ENCODE measurements at regions not wholly inside any gene's neighbourhood (a gene's known extent, or its start where the extent isn't known, plus 50 kb on each side); places are given as distances from the start of the nearest gene placed in this dataset.
"Not testable (repeated sequence)": the region's sequence is repeated elsewhere in the genome, so short reads cannot be mapped to it uniquely, and the experiment has no call there.

DNA sequence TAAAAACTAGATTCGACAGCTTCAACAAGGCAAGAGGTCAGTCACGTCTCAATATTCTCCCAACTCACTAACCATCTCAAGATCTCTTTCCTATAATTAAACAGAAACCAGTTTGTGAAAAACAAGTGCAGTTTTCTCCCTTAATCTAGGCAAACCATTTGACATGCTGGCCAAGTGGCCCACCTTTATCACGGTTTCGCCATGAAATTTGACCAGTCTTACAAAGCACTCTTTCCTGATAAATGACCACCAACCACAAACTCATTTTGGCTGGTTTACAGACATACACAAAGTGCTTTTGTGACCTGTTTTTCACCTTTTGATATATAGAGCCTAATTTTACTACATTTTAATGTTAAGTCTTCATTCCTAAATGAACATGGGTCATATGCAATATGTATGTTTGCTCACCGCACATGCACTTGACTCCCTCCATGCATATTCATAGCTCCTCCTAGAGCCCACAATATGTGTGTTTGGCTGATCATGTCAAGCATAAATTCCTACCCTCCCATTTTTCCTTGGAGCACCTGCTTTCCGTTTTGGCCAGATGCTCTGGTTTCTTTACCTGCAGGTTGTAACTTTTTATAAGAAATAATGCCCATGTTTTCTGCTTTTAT lies 385.1 kb downstream of the RAD51AP2 start:
- DNase-seq (ENCODE audit: low spot score) = no peak

DNA sequence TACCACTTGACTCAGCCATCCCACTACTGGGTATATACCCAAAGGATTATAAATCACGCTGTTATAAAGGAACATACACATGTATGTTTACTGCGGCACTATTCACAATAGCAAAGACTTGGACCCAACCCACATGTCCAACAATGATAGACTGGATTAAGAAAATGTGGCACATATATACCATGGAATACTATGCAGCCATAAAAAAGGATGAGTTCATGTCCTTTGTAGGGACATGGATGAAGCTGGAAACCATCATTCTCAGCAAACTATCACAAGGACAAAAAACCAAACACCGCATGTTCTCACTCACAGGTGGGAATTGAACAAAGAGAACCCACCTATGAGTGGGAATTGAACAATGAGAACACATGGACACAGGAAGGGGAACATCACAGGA lies 387.6 kb downstream of the RAD51AP2 start:
- DNase-seq (ENCODE audit: low spot score) = not testable (repeated sequence)

DNA sequence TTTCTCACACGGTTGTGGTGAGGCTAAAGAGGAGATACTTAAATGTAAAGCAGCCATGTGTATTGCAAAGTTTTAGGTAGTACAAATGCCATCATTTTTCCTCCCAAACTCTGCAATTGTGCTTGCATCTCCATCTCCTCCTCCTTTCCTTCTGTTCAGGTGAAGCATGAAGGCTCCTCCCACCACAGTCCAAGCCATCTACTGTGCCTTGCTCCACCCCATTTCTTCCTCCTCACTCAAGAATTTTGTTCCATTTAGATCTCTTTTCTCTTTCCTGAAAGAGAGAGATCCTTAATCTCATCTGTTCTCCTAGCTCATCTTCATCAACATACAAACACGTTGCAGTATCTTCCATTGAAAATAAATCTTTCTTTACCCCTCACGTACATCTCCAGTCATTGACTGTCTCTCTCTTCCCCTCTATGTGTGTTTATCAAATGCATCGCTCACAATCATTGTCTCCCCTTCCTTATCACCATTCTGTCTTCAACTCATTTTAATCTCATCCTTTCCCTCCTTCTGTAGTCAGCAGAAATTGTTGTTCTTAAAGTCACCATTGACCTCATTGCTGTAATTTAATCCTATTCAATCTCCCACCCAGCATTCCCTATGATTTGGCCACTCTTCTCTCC lies 392.1 kb downstream of the RAD51AP2 start:
- no peak for DNase-seq (ENCODE audit: low spot score)

DNA sequence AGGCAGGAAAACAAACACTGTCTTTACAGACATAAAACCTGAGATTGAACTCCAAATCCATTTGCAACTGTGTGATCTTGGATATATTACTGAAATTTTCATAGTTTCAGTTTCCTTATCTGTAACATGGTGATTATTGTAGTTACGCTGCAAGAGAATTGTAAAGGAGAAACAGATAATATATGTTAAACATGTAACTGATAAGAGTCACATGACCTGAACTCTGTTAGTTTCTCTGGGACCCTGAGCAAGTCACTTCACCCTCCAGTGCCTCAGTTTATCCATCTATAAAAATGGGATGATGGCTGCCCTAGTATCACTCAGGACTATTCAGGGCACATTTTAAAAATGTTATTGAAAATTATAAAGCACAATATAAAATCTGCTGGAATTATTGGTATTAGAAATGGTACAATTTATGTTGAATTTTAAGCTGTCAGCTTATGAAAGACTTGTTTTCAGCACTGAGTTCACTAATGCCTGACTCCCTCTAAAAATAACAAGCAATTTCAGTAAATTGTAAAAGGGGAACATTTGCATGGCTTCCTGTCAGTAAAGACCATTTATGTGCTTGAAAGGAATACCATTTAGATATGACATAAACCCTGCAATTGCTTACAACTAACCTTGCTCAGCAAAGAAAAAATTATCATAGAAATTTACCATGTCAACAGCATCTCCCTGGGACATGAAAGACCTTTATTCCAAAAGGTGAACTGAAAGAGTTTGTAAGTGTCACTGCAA lies 393.5 kb downstream of the RAD51AP2 start:
- DNase-seq (ENCODE audit: low spot score) = no peak

DNA sequence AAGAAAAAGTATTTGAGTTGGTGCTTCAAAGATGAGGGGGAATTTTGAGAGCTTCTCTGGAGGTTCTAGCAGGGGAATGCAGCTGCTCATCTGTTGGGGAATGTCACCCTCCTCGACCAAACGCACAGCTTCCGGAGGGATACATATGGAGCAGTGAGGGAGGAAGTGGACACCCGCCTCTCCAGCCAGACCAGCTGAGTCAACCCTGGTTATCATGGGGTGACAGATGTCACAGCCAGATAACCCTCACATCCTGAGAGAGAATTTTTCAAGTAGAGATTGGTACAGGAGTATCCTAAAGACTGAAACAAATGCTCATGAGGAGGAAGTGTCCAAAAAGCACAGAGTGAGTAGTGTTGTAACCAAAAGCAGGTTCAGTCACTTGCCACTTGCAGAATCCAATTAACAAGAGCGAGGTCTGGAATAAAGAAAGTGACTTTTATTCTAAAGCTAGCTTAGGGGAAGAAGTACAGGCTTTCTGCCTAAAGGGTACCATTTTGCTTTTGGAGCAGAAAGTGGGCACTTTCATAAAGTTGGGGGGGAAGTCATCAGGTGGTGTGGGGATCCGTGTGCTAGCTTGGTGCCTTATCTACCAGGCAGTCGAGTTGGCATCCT lies 395.2 kb downstream of the RAD51AP2 start:
- DNase-seq (ENCODE audit: low spot score) = no peak

DNA sequence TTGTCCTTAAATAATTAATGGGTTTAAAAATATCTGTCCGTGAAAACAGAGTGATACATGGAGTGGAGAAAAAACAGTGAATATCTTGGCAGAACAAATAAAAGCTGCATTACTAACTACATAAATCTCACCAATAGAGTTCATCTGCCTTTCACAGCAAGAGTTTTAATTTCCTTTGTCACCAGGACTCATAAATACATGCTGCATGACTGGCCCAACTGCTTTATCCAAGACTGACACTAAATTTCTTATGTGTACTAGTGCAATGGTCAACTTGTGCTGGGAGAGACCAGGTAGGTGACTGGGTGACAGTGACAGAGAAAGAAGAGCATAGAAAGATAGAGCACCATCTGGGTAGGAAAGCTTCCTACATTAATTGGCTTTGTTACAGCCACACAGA lies 402.8 kb downstream of the RAD51AP2 start:
- DNase-seq (ENCODE audit: low spot score) = no peak

DNA sequence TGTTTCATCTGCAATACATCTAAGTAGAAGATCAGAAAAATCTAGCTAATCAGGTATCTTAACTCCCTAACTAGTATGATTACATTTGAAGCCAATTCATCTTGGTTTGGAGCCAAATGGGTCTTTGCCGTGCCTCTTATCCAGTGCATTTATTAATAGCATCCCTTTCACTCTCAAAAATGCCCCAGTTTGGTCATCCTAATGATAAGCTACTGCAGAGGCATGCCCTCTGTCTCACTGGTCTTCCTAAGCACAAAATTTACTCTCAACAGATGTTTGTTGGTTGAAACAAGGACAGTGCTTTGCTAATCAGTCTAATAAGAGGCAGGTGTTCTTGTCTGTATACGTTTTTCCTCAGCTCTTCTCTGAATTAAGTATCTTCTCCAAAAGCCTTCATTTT lies 403.2 kb downstream of the RAD51AP2 start:
- DNase-seq (ENCODE audit: low spot score) = no peak

DNA sequence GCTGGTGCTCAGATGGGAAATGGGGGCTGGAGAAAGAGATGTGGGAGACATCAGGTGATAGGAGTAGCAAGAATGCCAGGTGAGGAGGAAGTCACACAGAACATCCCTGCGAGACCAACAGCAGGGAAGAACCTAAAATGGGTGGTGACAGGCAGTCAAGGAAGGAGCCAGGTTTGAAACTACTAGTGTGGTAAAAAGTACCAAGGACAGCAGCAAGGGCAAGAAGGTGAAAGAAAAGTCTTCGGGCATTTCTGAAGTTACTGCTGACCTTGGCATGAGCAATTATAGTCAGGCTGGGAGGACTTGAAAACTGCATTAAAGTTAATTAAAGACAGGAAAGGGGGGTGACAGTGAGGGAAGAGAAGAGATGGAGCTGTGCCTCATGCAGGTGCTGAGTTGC lies 410.4 kb downstream of the RAD51AP2 start:
- DNase-seq (ENCODE audit: low spot score) = no peak

DNA sequence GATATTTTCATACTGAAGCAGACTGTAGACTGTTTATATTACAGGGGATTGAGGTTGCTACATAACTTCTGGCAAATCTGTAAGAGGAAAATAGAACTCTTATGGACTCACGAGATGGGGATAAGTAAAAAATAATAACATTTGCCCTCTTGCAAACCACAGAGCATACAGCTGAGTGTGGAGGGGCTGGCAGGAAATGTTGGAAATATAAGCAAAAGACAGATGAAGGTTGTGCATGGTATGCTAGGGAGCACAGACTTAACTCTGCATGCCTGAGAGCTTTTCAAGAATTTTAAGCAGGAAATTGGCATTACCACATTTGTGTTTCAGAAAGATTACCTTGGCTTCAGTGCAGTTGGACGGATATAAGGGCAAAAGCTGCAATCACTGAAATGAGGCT lies 411.1 kb downstream of the RAD51AP2 start:
- DNase-seq (ENCODE audit: low spot score) = no peak

DNA sequence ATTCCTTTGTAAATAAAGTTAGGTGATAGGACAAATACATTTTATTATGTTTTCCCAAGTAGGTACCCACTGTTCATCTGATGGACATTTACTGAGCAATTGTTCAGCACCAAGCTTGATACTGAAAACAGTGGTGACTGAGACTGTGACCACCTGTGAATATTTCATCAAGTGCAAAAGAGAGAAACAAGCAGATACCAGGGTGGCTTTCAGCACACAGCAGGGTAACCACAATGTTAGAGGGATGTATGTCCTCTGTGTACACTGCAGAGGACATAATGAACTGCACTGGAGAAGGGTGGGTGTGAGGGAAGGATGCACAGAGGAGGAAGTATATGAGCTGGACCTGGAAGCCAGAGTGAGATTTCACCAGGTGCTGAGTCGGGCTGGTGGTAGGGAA lies 411.8 kb downstream of the RAD51AP2 start:
- no peak for DNase-seq (ENCODE audit: low spot score)

DNA sequence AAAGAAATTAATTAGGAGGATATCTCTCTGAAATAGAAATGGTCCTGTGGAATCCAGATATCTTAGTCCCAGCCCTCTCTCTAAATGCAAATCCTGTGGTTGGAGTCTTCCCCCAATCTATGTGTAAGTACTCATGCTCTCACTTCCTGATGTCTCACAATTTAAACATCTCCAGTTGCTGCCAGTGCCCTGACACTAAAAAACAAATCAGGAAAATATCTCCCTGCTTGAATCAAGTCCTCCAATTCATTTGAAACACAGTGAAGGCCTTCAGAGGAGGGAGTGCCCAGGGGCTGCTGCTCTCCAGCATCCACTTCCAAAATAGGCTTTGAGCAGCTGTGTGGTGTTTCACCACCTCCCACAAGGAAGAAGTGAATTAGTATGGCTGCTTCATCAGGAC lies 413.8 kb downstream of the RAD51AP2 start:
- no peak for DNase-seq (ENCODE audit: low spot score)

DNA sequence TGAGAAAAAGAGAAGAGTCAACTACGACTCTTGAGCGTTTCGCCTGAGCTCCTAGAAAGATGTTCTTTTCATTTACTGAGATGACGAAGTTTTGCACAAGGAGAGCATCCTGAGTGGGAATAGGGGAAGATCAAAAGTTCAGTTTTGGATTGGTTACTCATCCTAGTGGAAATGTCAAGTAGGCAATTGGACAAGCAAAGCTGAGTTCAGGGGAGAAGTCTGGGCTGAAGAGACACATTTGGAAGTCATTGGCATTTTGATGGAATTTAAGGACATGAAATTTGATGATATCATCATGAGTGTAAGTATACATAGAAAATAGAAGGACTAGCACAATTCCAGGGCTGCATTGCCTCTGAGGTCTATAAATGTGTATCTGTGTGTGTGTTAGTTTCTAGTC lies 416.6 kb downstream of the RAD51AP2 start:
- no peak for DNase-seq (ENCODE audit: low spot score)

DNA sequence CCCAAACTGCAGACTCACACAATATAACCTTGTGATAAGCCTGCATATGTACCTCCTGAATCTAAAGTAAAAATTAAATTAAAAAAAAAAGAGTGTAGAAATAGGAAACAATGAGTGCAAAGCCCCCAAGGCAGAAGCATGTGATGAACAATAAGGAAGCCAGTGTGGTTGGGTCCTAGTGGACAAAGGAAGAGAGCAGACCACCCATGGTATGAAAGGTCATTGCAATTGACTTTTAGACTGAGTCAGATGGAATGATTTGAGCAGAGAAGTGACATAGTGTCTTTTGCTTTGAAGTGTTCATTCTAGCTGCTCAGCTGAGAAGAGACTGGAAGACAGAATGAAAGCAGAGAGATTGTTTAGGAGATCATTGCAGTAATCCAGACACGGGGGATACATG lies 417.1 kb downstream of the RAD51AP2 start:
- DNase-seq (ENCODE audit: low spot score) = no peak

DNA sequence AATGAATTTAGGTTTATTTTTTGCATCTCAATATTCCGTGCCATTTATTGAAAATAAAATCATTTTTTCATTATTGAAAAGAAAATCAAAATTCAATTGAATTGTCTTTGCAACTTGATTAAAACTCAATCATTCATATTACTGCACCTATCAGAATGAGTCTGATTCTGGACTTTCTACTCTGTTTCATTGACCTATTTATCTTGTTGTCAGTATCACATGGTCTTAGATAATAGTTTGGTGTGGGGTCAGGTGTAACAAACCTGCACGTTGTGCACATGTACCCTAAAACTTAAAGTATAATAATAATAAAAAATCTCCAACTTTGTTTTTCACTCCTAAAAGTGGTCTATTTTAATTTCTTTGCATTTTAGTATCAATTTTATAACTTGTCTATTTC lies 422.9 kb downstream of the RAD51AP2 start:
- DNase-seq (ENCODE audit: low spot score) = no peak

DNA sequence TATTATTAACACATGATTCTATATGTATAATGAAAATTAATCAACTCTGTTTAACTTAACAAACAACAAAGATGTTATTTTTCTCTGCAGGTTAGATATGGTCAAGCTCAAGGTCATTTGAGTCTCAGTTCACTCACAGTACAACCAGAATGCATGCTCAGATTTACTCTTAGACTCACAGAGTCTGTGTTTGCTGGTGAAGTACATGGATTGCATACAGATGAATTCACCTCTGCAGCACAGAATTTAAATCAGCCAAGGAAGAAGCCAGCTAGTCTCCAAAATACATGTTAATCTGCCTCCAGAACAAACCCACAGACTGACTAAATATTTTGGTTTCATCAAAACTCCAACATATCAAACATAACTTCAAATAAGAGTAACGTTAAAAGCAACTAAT lies 424.5 kb downstream of the RAD51AP2 start:
- no peak for DNase-seq (ENCODE audit: low spot score)

DNA sequence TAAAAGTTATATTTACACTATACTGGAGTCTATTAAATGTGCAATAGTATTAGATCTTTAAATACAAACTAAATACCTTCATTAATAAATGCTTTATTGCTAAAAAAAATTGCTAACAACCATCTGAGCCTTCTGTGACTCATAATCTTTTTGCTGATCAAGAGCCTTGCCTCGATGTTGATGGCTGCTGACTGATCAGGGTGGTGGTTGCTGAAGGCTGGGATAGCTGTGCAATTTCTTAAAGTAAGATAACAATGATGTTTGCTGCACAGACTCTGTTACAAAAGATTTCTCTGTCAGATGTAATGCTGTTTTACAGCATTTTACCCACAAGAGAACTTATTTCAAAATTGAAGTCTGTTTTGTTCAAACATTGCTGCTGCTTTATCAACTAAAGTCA lies 421.4 kb upstream of the CYRIA start:
- no peak for DNase-seq (ENCODE audit: low spot score)

DNA sequence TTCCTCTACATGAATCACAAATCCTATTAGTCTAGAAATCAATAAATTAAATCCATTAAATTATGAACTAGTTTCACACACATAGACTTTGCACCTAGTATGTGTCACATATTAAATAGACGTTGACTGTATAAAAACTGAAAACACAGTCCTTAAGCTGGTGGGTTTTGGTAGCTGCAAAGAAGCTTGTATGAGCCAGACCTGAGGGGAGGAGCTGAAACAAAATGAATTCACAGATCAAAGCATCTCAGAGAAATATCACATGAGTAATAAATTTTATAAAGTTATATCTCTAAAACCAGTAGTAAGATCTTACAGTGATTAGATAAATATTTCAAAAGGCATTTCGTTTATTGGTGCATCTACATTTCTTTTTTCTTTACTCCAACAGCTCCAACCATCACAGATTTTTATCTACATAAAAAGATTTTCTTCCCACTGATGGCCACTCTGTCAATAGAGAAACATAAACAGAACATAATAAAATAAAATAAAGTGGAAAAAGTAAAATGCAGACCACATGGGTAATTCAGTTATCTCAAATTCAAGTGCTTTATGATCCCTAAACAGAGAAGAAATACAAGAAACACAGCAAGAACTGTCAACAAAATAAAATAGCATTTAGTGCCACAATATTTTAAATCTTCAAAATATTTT lies 420.0 kb upstream of the CYRIA start:
- no peak for DNase-seq (ENCODE audit: low spot score)

DNA sequence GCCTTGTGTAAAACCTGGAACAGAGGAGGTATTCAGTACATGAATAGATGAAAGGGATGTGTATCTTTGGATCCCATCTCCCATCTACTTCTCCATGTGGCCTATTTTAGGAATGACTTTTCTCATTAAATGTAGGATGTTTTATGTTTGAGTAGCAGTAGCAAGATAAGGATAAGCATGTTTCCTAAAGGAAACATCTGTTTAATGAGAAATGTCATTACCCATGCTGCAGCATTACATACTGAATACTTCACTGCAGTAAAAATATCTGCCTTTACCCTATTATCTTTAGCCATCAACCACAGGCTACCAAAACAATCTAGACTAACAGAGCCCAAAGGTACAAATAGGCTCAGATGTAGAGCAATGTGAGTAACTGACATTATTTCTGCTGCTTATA lies 419.2 kb upstream of the CYRIA start:
- DNase-seq (ENCODE audit: low spot score) = no peak

DNA sequence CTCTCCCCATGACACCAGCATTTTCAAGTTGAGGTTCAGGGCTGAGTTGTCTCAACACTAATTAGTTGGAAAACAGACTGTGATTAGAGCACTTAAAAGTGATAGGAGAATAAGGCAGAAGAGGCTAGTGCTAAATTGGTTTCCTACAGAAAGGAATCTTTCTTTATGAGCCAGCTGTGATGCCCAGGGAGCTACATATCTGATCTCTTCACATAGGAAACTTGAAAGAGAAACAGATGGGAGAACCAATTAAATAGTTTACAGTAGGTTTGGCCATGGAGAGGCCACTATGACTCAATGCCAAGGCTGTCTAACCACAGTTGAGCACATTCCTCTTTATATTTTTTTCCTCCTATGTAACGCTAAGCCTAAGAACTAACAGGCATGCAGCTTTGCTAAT lies 418.3 kb upstream of the CYRIA start:
- no peak for DNase-seq (ENCODE audit: low spot score)

DNA sequence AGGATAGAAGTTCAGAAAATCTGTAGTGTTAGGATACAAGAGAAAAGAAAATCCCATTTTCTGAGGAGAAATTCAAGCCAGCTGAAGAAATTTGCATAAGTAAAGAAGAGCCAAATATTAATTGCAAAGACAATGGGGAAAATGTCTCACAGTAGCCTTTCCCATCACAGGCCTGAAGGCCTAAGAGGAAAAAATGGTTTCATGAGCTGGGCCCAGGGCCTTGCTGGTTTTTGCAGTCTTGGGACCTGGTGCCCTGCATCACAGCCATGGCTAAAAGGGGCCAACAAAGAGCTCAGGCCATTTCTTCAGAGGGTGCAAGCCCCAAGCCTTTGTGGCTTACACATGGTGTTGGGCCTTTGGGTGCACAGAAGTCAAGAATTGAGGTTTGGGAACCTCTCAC lies 413.6 kb upstream of the CYRIA start:
- no peak for DNase-seq (ENCODE audit: low spot score)

DNA sequence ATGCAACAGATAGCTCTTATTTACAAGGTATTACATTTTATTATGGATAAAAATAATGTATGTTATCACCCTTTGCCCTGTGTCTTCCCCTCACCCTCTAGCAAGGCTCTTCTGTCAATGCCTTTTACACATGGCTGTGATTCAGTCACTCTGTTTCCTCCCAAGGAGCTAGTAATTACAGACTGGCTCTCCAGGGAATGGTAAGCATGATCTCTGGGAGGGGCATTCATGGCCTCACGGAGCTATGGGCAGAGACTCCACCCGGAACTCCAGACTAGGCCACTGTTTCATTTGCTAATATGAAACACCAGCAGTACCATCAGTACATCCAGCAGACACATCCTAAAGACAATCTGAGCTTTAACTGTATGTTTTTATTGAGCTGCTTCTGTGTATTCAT lies 410.9 kb upstream of the CYRIA start:
- no peak for DNase-seq (ENCODE audit: low spot score)

DNA sequence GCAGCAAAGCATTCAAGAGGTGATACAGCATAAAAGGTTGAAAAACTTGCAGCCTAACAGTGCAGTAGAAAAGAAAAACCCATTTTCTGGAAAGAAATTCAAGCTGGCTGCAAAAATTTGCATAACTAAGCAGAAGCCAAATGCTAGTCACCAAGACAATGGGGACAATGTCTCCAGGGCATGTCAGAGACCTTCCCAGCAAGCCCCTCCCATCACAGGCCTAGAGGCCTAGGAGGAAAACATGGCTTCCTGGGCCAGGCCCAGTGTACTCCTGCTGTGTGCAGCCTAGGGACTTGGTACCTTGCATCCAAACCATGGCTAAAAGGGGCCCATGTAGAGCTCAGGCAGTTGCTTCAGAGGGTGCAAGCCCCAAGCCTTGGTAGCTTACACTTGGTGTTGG lies 405.1 kb upstream of the CYRIA start:
- DNase-seq (ENCODE audit: low spot score) = no peak

DNA sequence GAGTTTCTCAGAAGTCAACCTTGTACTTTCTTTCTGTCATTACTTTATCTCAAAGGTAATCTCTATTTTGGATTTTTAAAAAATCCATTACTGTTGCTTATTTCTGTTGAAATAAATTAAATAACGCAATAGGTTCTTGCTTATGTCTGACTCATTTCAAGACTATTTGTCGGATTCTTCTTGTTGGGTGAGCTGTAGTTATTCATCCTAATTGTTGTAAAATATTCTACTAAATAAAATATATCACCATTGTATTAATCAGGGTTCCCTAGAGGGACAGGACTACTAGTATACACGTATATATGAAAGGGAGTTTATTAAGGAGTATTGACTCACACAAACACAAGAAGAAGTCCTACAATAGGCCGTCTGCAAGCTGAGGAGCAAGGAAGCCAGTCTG lies 403.9 kb upstream of the CYRIA start:
- DNase-seq (ENCODE audit: low spot score) = no peak

Measured in ecto neural progenitor cell (in vitro differentiated cells).